Karpas-422 (cell line): ENCODE measurements at regions not wholly inside any gene's neighbourhood (a gene's known extent, or its start where the extent isn't known, plus 50 kb on each side); places are given as distances from the start of the nearest gene placed in this dataset.

ENCODE experiments used
- DNase-seq: peaks from one replicate; pipeline ENCODE4 v3.0.0-alpha.2; 2015
- H2AFZ ChIP-seq: fragments of 200-600 bp; sonication (generic); 2 replicates; pipeline ENCODE4 v1.6.1; 2014; ENCODE audit warnings: antibody characterized with exemption, low read length, mixed read lengths
- H3K27ac ChIP-seq: fragments of 200-600 bp; sonication (generic); 2 replicates; pipeline ENCODE4 v1.5.1; 2014; ENCODE audit warnings: mild to moderate bottlenecking, low read length, moderate library complexity
- H3K27me3 ChIP-seq: fragments of 200-600 bp; sonication (generic); 2 replicates; pipeline ENCODE4 v1.6.1; 2014; ENCODE audit warnings: low read length, mixed read lengths
- H3K36me3 ChIP-seq: fragments of 200-600 bp; sonication (generic); 2 replicates; pipeline ENCODE4 v1.6.1; 2014; ENCODE audit warnings: low read length, mixed read lengths; ENCODE audit not compliant: insufficient read depth
- H3K4me1 ChIP-seq: fragments of 200-600 bp; sonication (generic); 2 replicates; pipeline ENCODE4 v1.6.1; 2014; ENCODE audit warnings: mild to moderate bottlenecking, low read length, mixed read lengths
- H3K4me2 ChIP-seq: fragments of 200-600 bp; sonication (generic); 2 replicates; pipeline ENCODE4 v1.6.1; 2014; ENCODE audit warnings: low read length, low read depth, mild to moderate bottlenecking; ENCODE audit not compliant: poor library complexity, severe bottlenecking
- H3K4me3 ChIP-seq: fragments of 200-600 bp; sonication (generic); 2 replicates; pipeline ENCODE4 v1.5.1; 2014; ENCODE audit warnings: mild to moderate bottlenecking, antibody characterized with exemption, low read length, mixed read lengths
- H3K79me2 ChIP-seq: fragments of 200-600 bp; sonication (generic); 2 replicates; pipeline ENCODE4 v1.6.1; 2014; ENCODE audit warnings: mild to moderate bottlenecking, low read length, mixed read lengths
- H3K9ac ChIP-seq: fragments of 200-600 bp; sonication (generic); 2 replicates; pipeline ENCODE4 v1.6.0; 2014; ENCODE audit warnings: low read length
- H3K9me2 ChIP-seq: fragments of 200-600 bp; sonication (generic), shearing (Covaris generic); replicated peaks from 2 replicates; pipeline ENCODE4 v1.6.0; 2014; ENCODE audit warnings: mild to moderate bottlenecking, low read length, moderate library complexity; ENCODE audit not compliant: insufficient read depth
- H3K9me3 ChIP-seq: fragments of 300-700, 200-600 bp; sonication (generic); 2 replicates; pipeline ENCODE4 v1.6.1; 2014; ENCODE audit warnings: low read length, mixed read lengths
- H4K20me1 ChIP-seq: fragments of 200-600 bp; sonication (generic); 2 replicates; pipeline ENCODE4 v1.6.1; 2014; ENCODE audit warnings: mild to moderate bottlenecking, antibody characterized with exemption, low read length, low read depth; ENCODE audit not compliant: insufficient read depth

DNA sequence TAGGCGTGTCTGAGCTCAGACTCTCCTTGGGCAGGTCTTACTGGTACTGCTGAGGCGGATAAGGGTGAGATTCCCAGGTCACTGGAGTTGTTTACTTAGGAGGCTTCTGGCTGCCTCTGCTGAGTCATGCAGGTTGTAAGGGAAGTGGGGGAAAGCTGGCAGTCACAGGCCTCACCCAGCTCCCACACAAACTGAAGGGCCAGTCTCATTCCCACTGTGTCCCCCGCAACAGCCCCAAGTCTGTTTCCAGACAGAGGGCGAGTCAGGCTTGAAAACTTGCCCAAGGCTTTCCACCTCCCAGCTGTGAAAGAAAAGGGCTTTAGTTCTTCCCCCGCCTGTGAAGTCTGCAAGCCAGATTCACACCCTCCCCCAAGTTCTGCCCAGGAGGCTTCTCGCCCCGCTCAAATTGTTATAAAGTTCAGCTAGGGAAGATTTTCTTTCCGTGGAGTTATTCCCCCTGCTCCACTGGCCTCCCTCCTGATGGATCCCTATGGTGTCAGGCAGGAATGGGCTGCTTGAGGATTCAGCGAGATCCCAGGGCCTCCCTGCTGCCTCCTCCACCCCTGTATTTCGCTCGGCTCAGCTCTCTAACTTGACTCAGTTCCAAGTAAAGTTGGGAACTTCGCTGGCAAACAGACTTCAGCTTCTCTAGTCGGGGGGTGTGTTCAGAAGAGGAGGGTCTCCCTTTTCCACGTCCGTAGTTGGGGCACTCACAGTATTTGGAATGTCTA lies 248.6 kb downstream of the NR4A2 start:
- Histone ChIP-seq H3K27ac (no peak overlapping the region), H3K9me2 (no peaks in the 10 kb centered on the region), H3K4me2 (no peak overlapping the region), H3K9me3 (peaks cover 4% of the 10 kb centered on the region; the same call in 1 of the 2 replicates), H3K4me1 (no peaks in the 10 kb centered on the region), H2AFZ (no peak overlapping the region), H4K20me1 (no peaks in the 10 kb centered on the region), H3K4me3 (no peak overlapping the region), H3K79me2 (no peaks in the 10 kb centered on the region), H3K36me3 (no peaks in the 10 kb centered on the region), H3K27me3 (no peaks in the 10 kb centered on the region), H3K9ac (no peak overlapping the region)
- no peak for DNase-seq

DNA sequence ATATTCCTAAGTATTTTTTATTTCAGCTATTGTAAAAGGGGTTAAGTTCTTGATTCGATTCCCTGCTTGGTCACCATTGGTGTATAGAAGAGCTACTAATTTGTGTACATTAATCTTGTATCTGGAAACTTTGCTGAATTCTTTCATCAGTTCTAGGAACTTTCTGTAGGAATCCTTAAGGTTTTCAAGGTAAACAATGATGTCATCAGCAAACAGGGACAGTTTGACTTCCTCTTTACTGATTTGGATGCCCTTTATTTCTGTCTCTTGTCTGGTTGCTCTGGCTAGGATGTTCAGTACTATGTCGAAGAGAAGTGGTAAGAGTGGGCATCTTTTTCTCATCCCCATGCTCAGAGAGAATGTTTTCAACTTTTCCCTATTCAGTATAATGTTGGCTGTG lies 252.7 kb downstream of the NR4A2 start:
- Histone ChIP-seq H3K27ac (no peak overlapping the region), H3K4me1 (no peaks in the 10 kb centered on the region), H3K4me3 (no peak overlapping the region), H4K20me1 (no peaks in the 10 kb centered on the region), H2AFZ (no peak overlapping the region), H3K9ac (no peak overlapping the region), H3K27me3 (no peaks in the 10 kb centered on the region), H3K9me2 (no peaks in the 10 kb centered on the region), H3K79me2 (no peaks in the 10 kb centered on the region), H3K9me3 (peaks cover 11% of the 10 kb centered on the region), H3K4me2 (no peak overlapping the region), H3K36me3 (no peaks in the 10 kb centered on the region)
- DNase-seq: no peak

DNA sequence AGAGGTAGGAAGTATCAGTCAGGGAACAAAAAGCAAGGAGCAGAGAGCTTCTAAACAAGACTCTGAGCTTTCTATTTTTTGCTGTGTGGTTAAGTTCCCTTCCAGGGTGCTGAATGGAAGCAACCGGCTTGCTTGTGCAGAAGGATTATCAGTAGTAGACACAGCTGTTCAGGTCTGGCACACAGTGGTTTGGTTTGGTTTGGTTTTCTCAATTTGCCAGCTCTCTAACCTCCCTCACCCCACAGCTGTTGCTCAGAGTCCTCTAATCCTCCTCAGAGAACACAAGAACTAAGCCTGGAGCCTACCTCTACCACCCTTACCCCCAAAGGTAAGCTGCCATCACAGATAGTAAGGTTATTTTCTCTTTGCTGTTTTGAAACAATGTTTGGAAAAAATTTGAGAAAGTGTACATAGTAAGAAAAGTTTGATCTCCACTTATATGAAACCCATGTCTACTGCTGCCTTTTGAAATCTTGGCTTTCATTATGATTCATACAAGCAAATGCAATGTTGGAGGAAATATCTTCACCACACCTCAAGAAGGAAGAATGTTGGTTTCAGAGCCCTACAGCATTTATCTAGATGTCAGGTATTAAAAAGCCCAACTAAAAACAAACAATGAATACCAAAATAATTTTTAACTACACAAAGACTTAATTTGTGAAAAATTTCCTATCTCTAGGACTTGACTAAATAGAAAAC lies 255.3 kb downstream of the NR4A2 start:
- H3K4me1 ChIP-seq: no peaks in the 10 kb centered on the region
- DNase-seq: no peak
- H3K79me2 ChIP-seq: no peaks in the 10 kb centered on the region
- no peaks in the 10 kb centered on the region for H3K9me2 ChIP-seq
- H3K9ac ChIP-seq: no peak overlapping the region
- no peaks in the 10 kb centered on the region for H4K20me1 ChIP-seq
- no peak overlapping the region for H3K27ac ChIP-seq
- no peaks in the 10 kb centered on the region for H3K36me3 ChIP-seq
- H2AFZ ChIP-seq: no peak overlapping the region
- no peak overlapping the region for H3K4me2 ChIP-seq
- H3K9me3 ChIP-seq: peaks cover 18% of the 10 kb centered on the region
- H3K27me3 ChIP-seq: no peaks in the 10 kb centered on the region
- H3K4me3 ChIP-seq: no peak overlapping the region

DNA sequence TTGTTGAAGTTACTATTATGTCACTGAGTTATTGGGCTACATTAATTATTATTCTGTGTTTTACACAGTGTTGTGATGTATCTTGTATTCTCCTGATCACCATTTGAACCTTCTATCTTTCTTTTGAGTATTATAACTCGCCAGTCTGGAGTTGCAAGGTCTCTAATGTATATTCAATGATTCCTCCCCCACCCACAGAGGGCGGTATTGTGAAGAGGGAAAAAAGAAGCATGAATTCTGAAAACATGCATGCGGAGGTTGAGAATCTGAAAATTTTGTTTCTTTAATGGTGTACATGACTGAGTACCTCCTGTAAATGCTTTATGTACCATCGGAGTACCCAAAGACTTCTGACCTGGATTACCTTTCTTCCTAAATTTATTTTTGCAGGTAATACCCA lies 266.6 kb downstream of the NR4A2 start:
- H3K36me3 ChIP-seq: no peaks in the 10 kb centered on the region
- H4K20me1 ChIP-seq: no peaks in the 10 kb centered on the region
- H3K4me2 ChIP-seq: no peak overlapping the region
- peak; percentile 52 for DNase-seq
- no peaks in the 10 kb centered on the region for H3K79me2 ChIP-seq
- H3K9me2 ChIP-seq: no peaks in the 10 kb centered on the region
- no peak overlapping the region for H3K27ac ChIP-seq
- no peaks in the 10 kb centered on the region for H3K4me1 ChIP-seq
- no peak overlapping the region for H3K4me3 ChIP-seq
- H3K27me3 ChIP-seq: no peaks in the 10 kb centered on the region
- no peak overlapping the region for H3K9ac ChIP-seq
- peaks cover 26% of the 10 kb centered on the region for H3K9me3 ChIP-seq
- no peak overlapping the region for H2AFZ ChIP-seq

DNA sequence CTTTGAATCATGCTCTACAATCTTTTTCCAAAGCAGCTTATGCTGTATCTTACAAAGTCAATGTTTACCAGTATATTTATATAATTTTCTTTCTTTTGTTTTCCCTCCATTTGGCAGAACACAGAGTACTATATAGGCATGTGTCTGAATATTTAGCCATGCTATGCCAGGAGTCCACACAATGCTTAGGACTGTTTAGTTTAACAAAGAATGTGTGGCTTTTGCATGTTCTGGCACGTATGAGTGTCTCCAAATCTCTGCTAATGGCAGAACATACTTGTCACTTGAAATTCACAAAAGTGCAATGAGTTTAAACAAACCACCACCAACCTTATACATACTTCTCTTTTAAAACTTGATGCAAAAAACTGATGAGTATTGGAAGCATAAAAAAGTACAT lies 268.0 kb downstream of the NR4A2 start:
- no peak overlapping the region for H3K27ac ChIP-seq
- no peaks in the 10 kb centered on the region for H3K36me3 ChIP-seq
- H2AFZ ChIP-seq: no peak overlapping the region
- no peaks in the 10 kb centered on the region for H3K9me2 ChIP-seq
- peaks cover 21% of the 10 kb centered on the region for H3K9me3 ChIP-seq
- H3K4me2 ChIP-seq: no peak overlapping the region
- no peaks in the 10 kb centered on the region for H4K20me1 ChIP-seq
- no peak overlapping the region for H3K9ac ChIP-seq
- DNase-seq: no peak
- H3K4me3 ChIP-seq: no peak overlapping the region
- H3K79me2 ChIP-seq: no peaks in the 10 kb centered on the region
- no peaks in the 10 kb centered on the region for H3K4me1 ChIP-seq
- no peaks in the 10 kb centered on the region for H3K27me3 ChIP-seq

DNA sequence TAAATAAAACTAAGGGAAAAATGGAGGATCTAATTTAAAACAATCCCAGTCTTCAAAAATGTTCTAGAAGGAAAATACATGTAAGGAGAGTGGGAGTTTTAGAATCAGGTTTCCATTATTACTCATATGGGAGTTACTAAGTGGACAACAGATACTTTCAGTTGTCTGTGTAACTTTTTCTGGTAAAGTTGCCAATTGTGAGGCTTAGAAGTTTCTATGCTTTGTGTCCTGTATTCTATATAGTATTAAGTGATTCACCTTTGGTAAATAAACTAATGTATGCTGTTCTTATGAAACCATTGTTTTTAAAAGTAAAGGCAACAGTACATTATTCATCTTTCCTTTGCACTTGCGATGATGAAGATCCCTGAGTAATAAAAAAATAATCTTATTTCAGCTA lies 274.9 kb downstream of the NR4A2 start:
- H3K9ac ChIP-seq: no peak overlapping the region

DNA sequence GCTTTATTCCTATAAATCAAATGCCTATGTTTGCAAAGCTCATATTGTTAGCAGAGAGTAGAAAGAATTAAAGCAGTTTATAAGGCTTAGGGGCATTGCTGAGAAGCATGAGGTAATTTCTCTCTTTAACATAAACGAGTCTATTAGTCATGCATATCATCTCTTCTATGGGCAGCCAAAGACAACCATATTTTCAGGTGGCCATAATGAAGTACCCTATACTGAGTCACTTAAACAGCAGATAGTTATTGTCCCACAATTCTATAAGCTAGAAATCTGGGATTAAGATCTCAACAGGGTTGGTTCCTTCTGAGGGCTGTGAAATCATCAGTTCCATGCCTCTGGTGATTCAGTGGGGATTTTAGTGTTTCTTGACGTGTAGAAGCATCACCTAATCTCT lies 277.5 kb downstream of the NR4A2 start:
- Histone ChIP-seq H3K4me1 (no peaks in the 10 kb centered on the region), H3K27me3 (no peaks in the 10 kb centered on the region), H4K20me1 (no peaks in the 10 kb centered on the region), H3K9me2 (no peaks in the 10 kb centered on the region), H3K27ac (no peak overlapping the region), H3K9ac (no peak overlapping the region), H3K4me3 (no peak overlapping the region), H3K79me2 (no peaks in the 10 kb centered on the region), H3K4me2 (no peak overlapping the region), H3K9me3 (peaks cover 29% of the 10 kb centered on the region), H2AFZ (no peak overlapping the region), H3K36me3 (no peaks in the 10 kb centered on the region)
- no peak for DNase-seq

More for the DNA sequence above, 274.9 kb downstream of the NR4A2 start:
- Histone ChIP-seq H3K4me3 (no peak overlapping the region), H3K27me3 (no peaks in the 10 kb centered on the region), H3K36me3 (no peaks in the 10 kb centered on the region), H3K4me1 (no peaks in the 10 kb centered on the region), H3K27ac (no peak overlapping the region), H2AFZ (no peak overlapping the region), H3K4me2 (no peak overlapping the region), H3K9me3 (peaks cover 39% of the 10 kb centered on the region), H4K20me1 (no peaks in the 10 kb centered on the region), H3K79me2 (no peaks in the 10 kb centered on the region), H3K9me2 (no peaks in the 10 kb centered on the region)
- no peak for DNase-seq

DNA sequence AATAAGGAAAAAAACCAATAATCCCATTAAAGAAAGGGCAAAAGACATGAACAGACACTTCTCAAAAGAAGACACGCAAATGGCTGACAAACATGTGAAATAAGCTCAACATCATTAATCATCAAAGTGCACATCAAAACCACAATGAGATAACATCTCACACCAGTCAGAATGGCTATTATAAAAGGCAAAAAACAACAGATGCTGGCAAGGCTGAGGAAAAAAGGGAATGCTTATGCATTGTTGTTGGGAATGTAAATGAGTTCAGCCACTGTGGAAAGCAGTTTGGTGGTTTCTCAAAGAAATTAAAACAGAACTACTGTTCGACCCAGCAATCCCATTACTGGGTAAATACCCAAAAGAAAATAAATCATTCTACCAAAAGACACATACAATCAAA lies 285.6 kb downstream of the NR4A2 start:
- H3K27me3 ChIP-seq: no peaks in the 10 kb centered on the region
- H4K20me1 ChIP-seq: no peaks in the 10 kb centered on the region
- peaks cover 13% of the 10 kb centered on the region for H3K9me3 ChIP-seq
- H3K27ac ChIP-seq: no peak overlapping the region
- no peak overlapping the region for H2AFZ ChIP-seq
- no peak overlapping the region for H3K4me2 ChIP-seq
- H3K79me2 ChIP-seq: no peaks in the 10 kb centered on the region
- no peak overlapping the region for H3K4me3 ChIP-seq
- no peaks in the 10 kb centered on the region for H3K36me3 ChIP-seq
- no peaks in the 10 kb centered on the region for H3K4me1 ChIP-seq
- no peak overlapping the region for H3K9ac ChIP-seq
- DNase-seq: no peak
- no peaks in the 10 kb centered on the region for H3K9me2 ChIP-seq
